ENCODE measurements at regions not wholly inside any gene's neighbourhood (a gene's known extent, or its start where the extent isn't known, plus 50 kb on each side); places are given as distances from the start of the nearest gene placed in this dataset.

DNA sequence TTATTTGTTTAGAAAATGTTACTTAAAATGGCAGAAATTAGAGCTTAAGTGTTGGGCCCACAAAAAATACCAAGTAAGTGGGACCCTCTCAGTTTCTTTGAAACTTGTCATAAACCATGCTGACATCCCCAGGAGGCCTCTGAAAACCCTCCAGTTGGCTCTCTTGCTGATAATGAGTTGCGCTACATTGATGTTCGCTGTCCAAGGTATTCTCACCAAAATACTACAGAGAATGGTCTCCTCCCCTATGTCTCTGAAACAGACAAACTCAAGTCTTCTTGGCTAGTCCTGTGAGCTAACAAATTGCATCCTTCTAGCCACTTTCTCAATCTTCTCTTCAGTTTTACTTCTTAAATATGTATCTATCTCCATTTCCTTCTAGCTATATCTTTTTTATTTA is 669.4 kb downstream of the IRS1 start:
- DNase-seq (ENCODE audit: low spot score): no peak

DNA sequence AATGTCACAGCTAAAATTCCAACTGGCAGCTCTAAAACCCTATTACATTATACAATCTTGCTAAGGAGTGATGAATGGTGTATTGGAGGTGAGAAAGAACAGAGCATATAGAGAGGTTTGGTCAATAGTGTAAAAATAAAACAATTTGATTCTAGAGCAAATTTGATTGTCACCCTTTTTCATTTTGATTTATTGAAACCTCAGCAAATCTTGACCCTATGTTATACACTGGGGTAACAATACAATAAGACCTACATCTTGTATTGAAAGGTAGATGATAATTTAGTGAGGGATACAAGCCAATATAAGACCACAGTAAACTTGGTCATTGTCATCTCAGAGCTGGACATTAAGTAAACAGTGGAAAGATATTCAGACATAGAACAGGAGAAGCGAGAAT is 671.9 kb downstream of the IRS1 start:
- DNase-seq (ENCODE audit: low spot score): no peak

DNA sequence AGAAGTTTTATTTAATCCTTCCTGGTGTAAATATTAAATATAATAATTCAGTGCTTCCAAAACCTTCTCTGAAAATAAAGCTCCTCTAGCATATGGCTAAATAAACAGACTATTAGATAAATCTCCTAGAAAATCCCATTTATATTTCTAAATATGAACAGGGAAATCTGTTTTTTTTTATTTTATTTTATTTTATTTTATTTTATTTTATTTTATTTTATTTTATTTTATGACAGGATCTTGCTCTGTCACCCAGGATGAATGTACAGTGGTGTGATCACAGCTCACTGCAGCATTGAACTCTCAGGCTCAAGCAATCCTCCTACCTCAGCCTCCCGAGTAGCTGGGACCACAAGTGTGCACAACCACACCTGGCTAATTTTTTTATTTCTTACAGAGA is 673.5 kb downstream of the IRS1 start:
- no peak for DNase-seq (ENCODE audit: low spot score)

DNA sequence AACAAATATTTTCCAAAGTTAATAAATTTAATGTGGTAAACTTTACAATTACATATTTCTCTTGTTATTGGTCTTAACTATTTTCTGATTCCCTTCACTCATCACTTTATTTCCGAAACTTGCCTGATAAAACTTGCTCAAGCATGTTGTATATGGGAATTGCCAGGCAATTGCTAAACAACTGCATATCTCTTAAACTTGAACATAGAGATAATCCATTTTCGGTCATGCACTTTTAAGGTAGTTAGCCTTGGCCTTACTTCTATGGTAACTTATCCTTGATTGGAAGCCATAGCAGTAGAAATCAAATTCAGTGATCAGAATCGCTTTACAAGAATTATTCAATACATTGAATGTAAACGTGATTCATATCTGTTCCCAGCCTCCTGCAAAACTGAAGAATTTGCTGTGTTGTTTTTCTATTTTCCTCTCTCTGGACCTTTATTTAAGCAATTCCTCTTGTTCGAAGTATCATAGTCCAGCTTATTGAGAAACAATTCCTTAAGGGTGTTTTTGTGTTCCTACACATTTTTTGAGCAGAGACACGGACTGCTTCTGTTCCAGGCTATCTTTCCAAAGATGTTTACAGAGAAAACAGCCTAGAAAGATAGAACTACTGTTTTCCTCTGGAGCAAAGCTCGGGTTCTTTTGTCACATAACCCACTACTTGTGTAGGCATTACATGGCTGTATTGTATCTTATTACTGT is 674.3 kb downstream of the IRS1 start:
- no peak for DNase-seq (ENCODE audit: low spot score)

DNA sequence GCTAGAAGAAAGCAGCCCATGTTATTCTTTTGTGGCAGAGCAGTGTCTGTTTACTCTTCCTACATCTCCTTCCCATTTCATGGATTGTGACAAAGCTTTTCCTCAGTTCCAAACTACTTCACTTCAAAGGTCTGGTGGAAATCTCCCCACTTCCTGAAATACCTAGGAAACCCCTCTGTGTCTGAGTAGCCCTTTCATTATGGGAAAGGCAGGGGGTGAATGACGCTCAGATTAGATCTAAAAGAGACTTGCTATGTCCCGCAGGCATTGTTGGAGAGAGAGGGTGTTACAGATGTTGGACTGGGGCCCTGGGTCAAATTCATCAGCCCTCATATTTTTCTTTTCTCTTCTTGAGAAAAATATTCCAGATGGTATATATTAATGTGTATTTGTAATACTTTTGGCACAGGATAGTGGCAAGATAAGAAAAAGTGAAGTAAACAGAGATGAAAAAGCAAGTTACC is 675.0 kb downstream of the IRS1 start:
- no peak for DNase-seq (ENCODE audit: low spot score)

DNA sequence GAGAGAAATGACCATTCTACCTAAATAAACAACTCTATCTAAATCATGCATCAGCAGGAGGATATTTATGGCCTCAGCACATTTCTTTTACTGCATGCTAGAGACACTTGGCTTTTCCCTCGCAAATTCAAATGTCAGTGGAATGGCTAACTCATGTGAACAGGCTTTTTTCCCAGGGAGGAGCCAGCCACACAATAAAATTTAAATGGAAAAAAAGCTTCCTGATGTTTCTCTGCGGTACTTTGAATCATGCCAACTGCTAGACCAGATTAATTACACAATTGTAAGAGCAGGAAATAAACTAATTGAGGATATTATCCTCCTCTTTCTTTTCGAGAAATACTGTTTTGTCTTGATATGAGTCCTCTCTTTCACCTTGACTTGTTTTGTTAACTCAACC is 676.3 kb downstream of the IRS1 start:
- no peak for DNase-seq (ENCODE audit: low spot score)

DNA sequence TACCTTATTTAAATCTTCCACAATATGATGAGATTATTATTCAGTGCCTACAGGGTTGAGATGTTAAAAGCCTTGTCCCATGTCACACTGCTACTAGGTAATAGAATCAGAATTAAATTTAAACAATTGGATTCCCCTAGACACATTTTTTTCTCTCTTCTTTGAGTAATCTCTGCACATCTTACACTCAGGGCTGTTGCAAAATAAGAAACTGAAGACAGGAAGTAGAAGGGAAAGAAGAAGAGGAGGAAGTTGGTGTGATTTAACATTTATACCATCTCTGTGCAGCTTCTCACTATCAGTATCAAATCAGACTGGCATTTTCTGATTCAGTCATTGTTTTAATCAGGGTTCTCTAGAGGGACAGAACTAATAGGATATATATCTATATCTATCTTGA is 677.6 kb downstream of the IRS1 start:
- DNase-seq (ENCODE audit: low spot score): no peak

DNA sequence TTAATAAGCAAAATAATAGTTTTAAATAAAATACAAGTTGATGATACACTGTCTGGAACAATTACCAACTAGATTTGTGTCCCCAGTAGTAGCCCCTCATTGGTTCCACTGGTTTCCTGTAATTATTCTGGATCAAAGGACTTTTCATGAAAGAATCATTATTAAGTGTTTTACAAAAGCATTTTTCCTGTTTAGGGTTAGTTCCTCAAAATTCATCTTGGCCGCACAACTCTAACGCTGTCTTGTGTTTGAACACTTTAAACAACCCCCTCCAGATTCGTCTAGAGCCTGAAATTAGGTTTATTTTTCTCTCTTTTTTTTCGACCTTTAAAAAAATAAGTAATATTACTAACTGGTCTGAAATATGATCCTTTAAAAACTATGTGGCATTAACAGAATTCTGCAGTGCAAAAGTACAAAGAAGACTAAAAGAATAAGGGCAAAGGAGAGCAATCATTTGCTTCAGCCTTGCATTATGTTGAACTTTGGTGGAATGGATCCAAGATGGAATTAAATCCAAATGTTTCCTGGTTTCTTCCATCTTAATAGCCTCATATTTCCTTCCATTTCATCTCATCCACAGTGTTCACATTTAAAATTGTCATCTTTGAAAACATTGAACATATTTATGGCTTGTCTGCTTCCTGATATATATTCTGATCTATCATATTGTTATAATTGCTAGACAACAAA is 678.4 kb downstream of the IRS1 start:
- DNase-seq (ENCODE audit: low spot score): no peak

DNA sequence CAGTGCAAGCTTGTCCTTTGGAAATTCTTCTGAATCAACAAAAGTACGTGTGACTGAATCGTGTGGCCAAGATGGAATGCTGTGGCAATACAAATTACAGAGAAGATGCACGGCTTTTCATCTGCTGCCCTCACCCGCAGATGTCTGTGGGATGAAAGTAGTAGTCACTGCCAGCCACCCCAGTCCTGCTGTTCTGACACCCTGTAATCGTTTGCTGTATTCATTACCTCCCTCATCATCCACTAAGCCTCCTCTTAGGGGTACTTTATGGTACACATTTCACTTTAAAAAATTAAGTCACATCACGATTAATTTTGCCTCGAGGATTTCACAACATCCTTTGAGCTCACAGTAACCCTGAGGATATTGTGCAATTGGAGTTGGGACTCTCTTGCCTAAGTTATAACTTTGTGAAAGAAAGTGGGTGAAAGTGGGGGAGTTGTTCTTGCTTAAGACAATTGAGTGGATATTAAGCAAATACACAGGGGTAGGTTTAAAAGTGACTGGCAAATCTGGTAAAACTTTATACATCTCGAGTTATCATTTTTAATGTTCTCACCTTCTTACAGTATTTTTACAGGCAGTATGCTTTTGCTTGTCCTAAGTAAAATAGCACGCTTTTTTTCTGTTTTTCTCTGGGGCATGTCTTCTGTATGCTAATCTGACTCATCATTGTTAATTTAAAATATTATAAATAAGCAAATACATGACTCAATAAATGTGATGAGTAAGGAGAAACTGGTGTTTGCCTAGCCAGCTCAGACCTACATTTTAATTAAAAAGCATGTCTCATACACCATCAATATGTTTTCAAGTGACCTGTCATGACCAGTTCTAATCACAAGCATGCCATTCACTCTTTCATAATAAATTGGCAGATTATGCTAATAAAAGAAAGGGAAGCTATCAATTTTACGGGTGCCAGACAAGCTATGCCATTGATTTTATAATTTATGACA is 680.9 kb downstream of the IRS1 start:
- DNase-seq (ENCODE audit: low spot score): no peak

DNA sequence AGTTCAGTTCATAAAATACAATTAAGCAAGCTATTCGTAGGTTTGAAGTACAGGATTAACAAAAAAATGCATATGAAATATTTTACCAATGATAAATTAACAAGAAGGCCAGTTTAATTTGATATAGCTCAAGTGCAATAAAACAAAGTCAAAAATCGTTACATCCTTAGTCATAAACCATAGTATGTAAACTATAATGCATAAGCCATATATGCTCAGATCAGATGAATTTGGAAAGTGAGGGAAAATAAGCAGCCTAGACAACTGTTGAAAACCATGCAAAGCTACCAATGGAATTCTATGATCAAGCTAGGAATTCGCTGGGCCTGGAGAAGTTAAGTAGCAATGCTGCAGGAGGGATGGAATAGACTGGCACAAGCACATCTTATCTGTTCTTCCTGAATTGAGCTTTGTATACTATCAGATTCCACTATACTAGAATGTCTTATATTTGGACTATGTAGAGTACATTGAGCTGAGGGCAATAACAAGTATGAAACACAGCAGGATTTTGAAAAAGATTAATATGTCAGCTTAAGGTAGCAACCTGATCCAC is 682.0 kb downstream of the IRS1 start:
- no peak for DNase-seq (ENCODE audit: low spot score)

DNA sequence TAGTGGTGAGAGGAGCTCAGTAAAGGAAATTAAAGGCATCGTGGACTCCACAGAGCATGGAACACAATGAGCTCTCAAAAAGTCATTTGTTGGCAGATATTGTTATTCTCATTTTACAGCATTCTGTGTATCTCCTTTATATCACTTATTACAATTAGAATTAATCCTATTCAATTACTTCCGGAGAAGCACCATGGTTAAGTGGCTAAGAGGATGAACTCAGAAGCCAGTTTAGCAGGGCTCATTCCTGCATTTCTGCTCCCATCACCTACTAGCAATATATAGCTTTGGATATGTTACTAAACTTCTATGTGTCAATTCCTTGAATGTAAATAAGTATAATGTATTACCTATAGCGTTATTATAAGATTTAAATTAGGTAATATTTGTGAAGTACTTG is 683.3 kb downstream of the IRS1 start:
- DNase-seq (ENCODE audit: low spot score): no peak

DNA sequence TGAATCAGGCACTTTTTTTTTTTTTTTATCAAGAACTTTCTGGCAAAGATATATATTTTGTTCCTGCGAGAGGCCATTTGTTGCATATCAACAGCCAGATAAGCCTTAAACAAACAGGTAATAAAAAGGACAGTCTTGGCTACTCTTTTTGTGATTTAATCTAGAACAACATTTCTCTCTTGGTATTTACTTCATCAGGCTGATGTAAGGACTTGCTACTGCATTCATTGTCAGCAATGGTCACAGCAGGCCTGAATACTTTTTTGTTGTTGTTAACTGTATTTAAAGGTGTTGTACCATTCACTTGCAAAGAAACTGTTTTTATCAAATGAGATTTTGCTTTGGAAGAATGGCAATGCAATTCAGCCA is 683.8 kb downstream of the IRS1 start:
- no peak for DNase-seq (ENCODE audit: low spot score)

DNA sequence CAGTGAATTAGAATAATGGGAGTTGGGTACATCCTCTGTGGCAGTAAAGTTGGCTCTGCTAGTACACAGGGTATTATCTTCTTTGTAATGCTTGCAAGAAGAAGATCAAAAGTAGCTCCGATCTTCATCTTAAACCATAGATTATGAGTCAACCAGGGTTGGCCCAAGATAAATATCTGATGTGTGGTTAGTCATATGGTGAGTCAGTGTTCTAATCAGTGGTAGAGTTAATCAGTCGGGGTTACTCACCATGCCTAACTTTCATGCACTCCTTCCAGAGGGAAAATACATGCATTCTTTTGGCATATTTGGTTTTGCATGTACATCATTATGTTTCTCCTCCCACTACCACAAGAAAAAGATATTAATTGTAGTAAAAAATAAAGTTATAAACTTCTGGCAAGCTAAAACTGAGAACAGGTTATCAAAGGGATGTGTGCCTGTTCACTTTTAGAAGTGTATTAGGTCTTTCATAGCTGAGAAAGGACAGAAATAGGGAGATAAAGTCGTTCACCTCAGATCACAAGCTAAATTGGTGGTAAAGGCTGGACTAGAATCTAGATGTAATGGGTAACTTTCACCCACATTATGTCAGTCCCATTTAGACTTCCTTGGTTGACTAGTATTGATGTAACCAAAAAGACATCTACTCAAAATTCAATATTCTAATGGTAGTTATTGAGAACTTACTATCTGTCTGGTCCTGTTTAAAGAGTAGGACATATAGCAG is 684.4 kb downstream of the IRS1 start:
- no peak for DNase-seq (ENCODE audit: low spot score)

DNA sequence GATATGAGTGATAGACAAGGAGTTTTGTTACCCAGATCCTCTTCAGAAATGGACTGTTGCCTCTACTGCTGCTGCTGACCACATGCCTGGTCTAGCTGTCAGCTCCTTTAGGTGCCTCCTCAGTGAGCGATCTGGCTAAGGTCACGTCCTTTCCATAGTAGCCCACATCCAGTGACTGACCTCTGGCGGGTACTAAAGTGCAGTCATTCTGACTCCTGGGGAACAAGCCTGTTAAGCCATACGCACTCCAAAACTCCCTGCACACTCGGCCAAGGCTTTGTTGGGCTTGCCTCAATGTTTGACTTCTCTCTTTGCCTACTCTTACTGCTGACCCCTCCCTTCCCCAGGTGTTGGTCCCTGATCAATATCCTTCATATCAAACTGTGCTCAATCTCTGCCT is 685.2 kb downstream of the IRS1 start:
- no peak for DNase-seq (ENCODE audit: low spot score)

DNA sequence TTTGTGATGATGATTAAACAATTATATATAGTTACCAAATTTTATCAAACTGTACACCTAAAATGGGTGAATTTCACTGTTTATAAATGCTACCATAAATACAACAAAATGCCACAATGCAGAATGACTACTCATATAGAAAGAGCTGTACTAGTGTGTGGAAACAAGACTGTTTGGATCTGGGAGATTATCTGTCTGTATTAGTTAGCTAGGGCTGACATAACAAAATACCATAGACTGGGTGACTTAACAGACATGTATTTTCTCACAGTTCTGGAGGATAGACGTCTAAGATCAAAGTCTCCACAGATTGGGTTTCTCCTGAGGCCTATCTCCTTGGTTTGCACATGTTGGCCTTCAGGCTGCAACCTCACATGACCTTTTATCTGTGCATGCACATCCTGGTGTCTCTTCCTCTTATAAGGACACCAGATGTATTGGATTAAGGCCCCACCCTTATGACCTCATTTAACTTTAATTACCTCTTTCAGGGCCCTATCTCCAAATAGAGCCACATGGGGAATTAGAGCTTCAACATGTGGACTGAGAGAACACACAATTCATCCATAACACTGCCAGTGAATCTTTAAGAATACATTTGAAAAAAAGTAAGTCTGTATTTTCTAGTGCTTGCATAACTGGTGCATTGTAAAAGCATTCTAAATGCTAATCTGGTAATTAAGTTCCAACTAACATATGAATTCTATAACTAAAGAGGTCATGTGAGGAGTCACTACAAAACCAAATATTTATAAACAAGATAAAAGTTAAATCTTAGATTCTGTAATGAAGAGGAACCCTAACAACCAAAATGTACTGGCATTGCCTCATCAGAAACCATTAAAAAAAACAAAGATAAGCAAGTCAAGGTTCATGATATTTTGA is 699.6 kb downstream of the NYAP2 start:
- peak; percentile 21 for DNase-seq (ENCODE audit: low spot score)

DNA sequence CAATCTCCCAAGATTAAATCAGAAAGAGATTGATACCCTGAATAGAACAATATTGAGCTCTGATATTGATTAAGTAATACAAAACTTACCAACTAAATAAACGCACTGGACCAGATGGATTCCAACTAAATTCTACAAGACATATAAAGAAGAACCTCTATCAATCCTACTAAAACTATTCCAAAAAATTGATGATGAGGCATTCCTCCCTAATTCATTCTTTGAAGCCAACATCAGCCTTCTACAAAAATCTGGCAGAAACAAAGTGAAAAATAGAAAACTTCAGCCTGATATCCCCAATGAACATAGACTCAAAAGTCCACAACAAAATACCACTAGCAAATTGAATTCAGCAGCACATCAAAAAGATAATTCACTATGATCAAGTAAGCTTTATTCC is 695.5 kb downstream of the NYAP2 start:
- DNase-seq (ENCODE audit: low spot score): no peak

DNA sequence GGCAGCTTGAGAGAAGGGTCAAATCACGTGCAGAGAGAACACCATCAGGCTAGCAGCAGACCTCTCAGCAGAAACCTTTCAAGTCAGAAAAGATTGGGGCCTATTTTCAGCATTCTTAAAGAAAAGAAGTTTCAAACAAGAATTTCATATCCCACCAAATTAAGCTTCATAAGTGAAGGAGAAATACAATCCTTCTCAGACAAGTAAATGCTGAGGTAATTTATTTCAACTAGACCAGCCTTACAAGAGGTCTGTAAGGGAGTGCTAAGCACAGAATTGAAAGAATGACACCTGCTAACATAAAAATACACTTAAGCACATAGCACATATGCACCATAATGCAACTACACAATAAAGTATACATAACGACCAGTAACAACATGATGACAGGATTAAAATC is 693.9 kb downstream of the NYAP2 start:
- DNase-seq (ENCODE audit: low spot score): no peak

DNA sequence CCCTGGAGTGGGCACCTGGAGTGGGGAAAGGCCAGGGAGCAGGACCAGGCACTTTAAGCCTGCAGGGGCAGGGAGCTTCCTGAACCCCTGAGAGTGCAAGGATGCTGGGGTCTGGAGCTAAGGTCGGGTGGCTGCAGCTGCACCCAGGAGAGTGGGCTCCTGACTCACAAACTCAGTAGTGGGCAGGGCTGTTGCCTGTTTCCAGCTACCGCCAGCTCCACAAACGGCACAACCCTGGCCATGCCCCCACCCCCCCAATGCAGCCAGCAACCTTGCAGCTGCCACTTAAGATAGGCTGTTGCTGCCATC is 688.8 kb downstream of the NYAP2 start:
- no peak for DNase-seq (ENCODE audit: low spot score)

DNA sequence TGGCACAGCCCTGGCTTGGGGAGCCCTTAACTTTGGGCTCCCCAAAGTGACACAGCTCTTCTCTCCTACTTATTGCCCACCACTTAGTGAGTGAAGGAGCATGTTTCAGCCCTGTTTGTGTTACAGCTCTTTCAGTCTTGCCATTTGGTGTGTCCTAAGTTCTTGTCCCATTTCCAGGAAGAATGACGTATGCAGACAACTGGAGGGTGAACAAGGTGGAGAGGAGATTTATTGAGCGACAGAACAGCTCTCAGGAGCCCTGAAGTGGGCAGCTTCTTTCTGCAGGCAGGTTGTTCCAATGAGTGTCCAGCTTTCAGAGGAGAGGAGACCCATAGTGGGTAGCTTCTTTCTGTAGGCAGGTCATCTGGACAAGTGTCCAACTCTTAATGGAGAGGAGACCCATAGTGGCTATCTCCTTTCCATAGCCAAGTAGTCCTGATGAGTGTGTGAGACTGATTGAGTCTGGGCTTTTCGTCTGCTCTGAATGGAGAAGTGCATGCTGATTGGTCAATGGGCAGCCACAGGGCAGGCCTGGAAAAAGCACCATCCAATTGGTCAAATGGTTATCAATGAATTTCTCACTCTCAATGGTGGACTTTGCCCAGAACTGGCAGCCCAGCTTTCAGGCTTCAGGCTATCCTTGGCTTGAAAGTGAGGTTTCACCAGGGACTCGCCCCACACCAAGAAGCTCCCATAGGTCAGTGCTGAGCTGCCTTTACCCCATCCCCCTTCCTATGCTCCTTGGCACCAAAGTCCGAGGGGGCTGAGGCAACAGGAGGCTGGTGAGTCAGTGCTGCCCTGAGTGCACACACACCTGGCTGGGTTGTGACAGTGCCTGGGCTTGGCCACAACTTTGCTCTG is 688.2 kb downstream of the NYAP2 start:
- DNase-seq (ENCODE audit: low spot score): no peak

DNA sequence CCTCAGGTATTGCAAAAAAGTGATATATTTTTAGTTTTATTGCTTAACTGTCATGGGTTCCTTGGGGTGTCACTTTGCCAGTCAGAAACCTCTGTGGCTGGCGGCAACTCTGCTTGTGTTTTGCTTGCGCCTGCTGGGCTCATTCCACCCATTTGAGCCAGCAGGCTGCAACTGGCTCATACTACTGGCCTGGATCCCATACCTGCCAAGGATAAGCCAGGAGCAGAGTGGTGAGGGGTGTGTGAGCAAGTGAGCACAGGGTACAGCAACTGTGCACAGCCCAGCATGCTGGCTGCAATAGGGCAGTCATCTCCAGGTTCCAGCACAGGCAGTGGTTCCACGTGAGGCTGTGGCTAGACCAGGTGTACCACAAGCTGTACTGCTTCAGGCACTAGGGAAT is 687.5 kb downstream of the NYAP2 start:
- no peak for DNase-seq (ENCODE audit: low spot score)
